KMS-11 (cell line): ENCODE measurements at regions not wholly inside any gene's neighbourhood (a gene's known extent, or its start where the extent isn't known, plus 50 kb on each side); places are given as distances from the start of the nearest gene placed in this dataset.

Experiments used
- H2AFZ ChIP-seq: fragments of 200-600 bp; sonication (generic); 2 replicates; pipeline ENCODE4 v1.6.1; 2016; ENCODE audit warnings: antibody characterized with exemption, mixed run types, low read depth
- H3K27ac ChIP-seq: fragments of 200-600 bp; sonication (generic); 2 replicates; pipeline ENCODE4 v1.6.1; 2016; ENCODE audit warnings: mild to moderate bottlenecking, mixed run types
- H3K27me3 ChIP-seq: fragments of 200-600 bp; sonication (generic); 2 replicates; pipeline ENCODE4 v1.6.1; 2017; ENCODE audit warnings: mild to moderate bottlenecking, low read depth, mixed run types, moderate library complexity; ENCODE audit not compliant: insufficient read depth
- H3K36me3 ChIP-seq: fragments of 200-600 bp; sonication (generic); 2 replicates; pipeline ENCODE4 v1.6.1; 2017; ENCODE audit warnings: mild to moderate bottlenecking, mixed run types; ENCODE audit not compliant: insufficient read depth
- H3K4me1 ChIP-seq: fragments of 200-600 bp; sonication (generic); 2 replicates; pipeline ENCODE4 v1.6.1; 2016; ENCODE audit warnings: mild to moderate bottlenecking, low read depth, mixed run types; ENCODE audit not compliant: poor library complexity, severe bottlenecking
- H3K4me2 ChIP-seq: fragments of 200-600 bp; sonication (generic); 2 replicates; pipeline ENCODE4 v1.7.0; 2016; ENCODE audit warnings: mild to moderate bottlenecking, mixed run types
- H3K4me3 ChIP-seq: fragments of 200-600 bp; sonication (generic); IDR thresholded peaks from 2 replicates; pipeline ENCODE4 v1.6.1; 2017; ENCODE audit warnings: low read depth, low read length, mixed read lengths; ENCODE audit not compliant: insufficient read depth
- H3K79me2 ChIP-seq: fragments of 200-600 bp; sonication (generic); 2 replicates; pipeline ENCODE4 v1.6.1; 2016; ENCODE audit warnings: low read depth, mixed run types; ENCODE audit not compliant: insufficient read depth
- H3K9ac ChIP-seq: fragments of 200-600 bp; sonication (generic); 2 replicates; pipeline ENCODE4 v1.6.1; 2016; ENCODE audit warnings: mild to moderate bottlenecking, mixed run types
- H4K20me1 ChIP-seq: fragments of 200-600 bp; sonication (generic); 2 replicates; pipeline ENCODE4 v1.6.1; 2016; ENCODE audit warnings: mild to moderate bottlenecking, mixed run types; ENCODE audit not compliant: insufficient read depth
- TF ChIP-seq, protein P1 (sequence below): fragments of 200-600 bp; sonication (generic); conservative IDR thresholded peaks from 2 replicates; pipeline ENCODE4 v1.6.1; 2017; ENCODE audit warnings: low read depth, mild to moderate bottlenecking, antibody characterized with exemption, low read length, moderate library complexity, mixed read lengths

DNA sequence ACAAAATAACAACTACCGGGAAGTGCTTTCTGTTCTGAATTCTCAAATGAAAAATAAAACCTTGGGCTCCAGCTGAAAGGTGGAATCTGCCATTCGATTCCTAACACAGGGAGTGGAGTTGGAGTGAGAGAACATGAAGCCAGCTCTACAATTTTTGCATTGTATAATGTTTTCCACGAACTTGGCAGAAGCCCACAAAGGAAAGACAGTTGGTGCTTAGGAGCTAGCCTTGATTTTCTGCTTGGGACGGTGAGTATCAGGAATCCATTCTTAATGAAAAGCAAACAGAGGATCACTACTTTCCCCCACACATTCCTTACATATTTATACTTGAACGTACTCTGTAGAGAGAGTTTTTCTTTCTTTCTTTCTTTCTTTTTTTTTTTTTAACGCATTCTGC, 74.2 kb upstream of the FBXL7 start:
- H3K4me2 ChIP-seq = no peak overlapping the region
- no peaks in the 10 kb centered on the region for H3K36me3 ChIP-seq
- no peak overlapping the region for H3K4me3 ChIP-seq
- H2AFZ ChIP-seq = no peak overlapping the region
- TF ChIP-seq, protein P1, sequence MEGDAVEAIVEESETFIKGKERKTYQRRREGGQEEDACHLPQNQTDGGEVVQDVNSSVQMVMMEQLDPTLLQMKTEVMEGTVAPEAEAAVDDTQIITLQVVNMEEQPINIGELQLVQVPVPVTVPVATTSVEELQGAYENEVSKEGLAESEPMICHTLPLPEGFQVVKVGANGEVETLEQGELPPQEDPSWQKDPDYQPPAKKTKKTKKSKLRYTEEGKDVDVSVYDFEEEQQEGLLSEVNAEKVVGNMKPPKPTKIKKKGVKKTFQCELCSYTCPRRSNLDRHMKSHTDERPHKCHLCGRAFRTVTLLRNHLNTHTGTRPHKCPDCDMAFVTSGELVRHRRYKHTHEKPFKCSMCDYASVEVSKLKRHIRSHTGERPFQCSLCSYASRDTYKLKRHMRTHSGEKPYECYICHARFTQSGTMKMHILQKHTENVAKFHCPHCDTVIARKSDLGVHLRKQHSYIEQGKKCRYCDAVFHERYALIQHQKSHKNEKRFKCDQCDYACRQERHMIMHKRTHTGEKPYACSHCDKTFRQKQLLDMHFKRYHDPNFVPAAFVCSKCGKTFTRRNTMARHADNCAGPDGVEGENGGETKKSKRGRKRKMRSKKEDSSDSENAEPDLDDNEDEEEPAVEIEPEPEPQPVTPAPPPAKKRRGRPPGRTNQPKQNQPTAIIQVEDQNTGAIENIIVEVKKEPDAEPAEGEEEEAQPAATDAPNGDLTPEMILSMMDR = no peak
- H3K79me2 ChIP-seq = no peaks in the 10 kb centered on the region
- H4K20me1 ChIP-seq = no peaks in the 10 kb centered on the region
- no peak overlapping the region for H3K27ac ChIP-seq
- H3K27me3 ChIP-seq = no peaks in the 10 kb centered on the region
- H3K9ac ChIP-seq = no peak overlapping the region
- peaks cover 5% of the 10 kb centered on the region for H3K4me1 ChIP-seq

DNA sequence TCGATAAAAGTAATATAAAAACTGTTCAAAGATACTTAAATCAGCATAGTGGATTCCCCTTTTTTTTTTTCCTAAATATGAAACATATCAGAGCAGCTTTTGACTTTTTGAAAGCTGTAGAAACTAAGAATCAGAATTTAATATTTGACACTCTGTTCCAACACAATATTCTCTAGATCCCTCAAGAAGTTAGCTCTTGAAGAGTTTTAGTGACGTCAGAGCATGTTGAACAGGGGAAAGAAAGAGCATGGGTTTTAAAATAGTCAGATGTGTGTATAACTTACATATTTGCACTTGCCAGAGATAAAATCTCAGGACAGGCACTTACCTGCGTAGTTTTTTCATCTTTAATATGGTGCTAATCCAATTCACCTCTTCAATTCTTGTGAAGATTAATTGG, 75.2 kb upstream of the FBXL7 start:
- H3K9ac ChIP-seq = no peak overlapping the region
- H3K79me2 ChIP-seq = no peaks in the 10 kb centered on the region
- no peaks in the 10 kb centered on the region for H3K36me3 ChIP-seq
- no peaks in the 10 kb centered on the region for H4K20me1 ChIP-seq
- no peak overlapping the region for H3K4me3 ChIP-seq
- H3K27me3 ChIP-seq = no peaks in the 10 kb centered on the region
- H3K4me2 ChIP-seq = no peak overlapping the region
- TF ChIP-seq, protein P1 = no peak
- H3K27ac ChIP-seq = no peak overlapping the region
- no peak overlapping the region for H2AFZ ChIP-seq
- H3K4me1 ChIP-seq = peaks cover 5% of the 10 kb centered on the region

DNA sequence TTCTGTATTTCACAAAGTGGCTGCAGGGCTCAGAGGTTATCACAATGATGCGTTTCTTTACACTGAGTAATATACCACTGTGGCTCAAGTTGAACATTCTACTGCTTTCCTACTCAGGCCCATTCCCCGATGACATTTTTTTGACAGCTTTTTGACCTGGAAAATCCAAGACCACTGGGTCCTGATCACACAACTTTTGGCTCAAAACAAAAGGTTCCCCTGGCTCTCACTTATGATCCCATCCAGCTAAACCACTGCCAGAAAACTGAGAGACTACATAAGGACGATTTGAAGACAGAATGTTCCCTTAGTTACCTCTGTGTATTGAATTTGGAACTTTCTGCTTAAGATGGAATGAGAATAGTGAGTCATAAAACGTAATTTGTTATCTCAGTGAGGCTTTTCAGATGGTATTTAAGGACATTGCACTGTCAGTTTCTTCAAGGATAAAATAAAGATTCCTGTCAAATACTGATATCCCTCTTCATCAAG, 78.0 kb upstream of the FBXL7 start:
- Histone ChIP-seq H2AFZ (no peak overlapping the region), H3K9ac (no peak overlapping the region), H3K36me3 (no peaks in the 10 kb centered on the region), H3K4me1 (no peaks in the 10 kb centered on the region), H3K4me2 (no peak overlapping the region), H3K4me3 (no peak overlapping the region), H4K20me1 (no peaks in the 10 kb centered on the region), H3K27me3 (no peaks in the 10 kb centered on the region), H3K27ac (no peak overlapping the region), H3K79me2 (no peaks in the 10 kb centered on the region)
- TF ChIP-seq, protein P1 = no peak

DNA sequence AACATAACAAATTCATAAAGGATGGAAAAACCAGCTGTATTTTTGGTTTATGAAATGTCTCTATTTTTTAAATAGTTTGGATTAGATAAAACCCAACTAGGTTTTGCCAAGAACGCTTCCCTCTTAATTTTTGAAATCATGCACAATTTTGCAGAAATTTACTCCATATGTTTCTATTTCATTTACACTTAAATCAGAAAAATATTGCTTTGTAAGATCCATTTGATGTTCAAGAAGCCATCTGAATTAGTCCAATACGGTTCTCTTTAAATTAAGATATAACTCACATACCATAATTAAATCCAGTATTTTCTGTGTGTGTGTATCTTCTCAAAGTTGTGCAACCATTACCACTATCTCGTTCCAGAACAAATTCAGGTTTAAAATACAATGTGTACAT, 78.6 kb upstream of the FBXL7 start:
- TF ChIP-seq, protein P1 = no peak
- H3K27ac ChIP-seq = no peak overlapping the region
- H4K20me1 ChIP-seq = no peaks in the 10 kb centered on the region

More for the DNA sequence above, 78.6 kb upstream of the FBXL7 start:
- Histone ChIP-seq H3K4me2 (no peak overlapping the region), H3K36me3 (no peaks in the 10 kb centered on the region), H3K9ac (no peak overlapping the region), H2AFZ (no peak overlapping the region), H3K4me3 (no peak overlapping the region), H3K27me3 (no peaks in the 10 kb centered on the region), H3K79me2 (no peaks in the 10 kb centered on the region), H3K4me1 (no peaks in the 10 kb centered on the region)
